HepG2 (cell line): ENCODE measurements at regions not wholly inside any gene's neighbourhood (a gene's known extent, or its start where the extent isn't known, plus 50 kb on each side); places are given as distances from the start of the nearest gene placed in this dataset.

Experiments used
- ATAC-seq: fragments of 200-7000 bp; cut with Tn5 transposase; 3 replicates; pipeline ENCODE4 v1.9.1; 2020; ENCODE audit warnings: mild to moderate bottlenecking, moderate library complexity
- BruUV-seq: library from RNA; stranded (reverse); fragments of 400-500 nt; replicated peaks from 2 replicates; lab custom pipeline; 2021; lab: Mats Ljungman, UMichigan
- CTCF ChIA-PET: fragments of 300-600 bp; formaldehyde crosslinking; extraction: SDS; loops from one replicate; lab custom pipeline; 2021; ENCODE audit warnings: low total read pairs, inconsistent platforms, low intra/inter-chr PET ratio; lab: Yijun Ruan, JAX
- POLR2A ChIA-PET: fragments of 350-600 bp; sonication (Branson Sonifier 250); formaldehyde crosslinking; loops from one replicate; lab custom pipeline; 2020; ENCODE audit warnings: antibody characterized with exemption, inconsistent platforms; lab: Yijun Ruan, JAX
- DNase-seq: peaks from one replicate; pipeline ENCODE4 v3.0.0-alpha.2; 2015; ENCODE audit warnings: low spot score
- FAIRE-seq: peaks from 3 replicates; lab custom pipeline; 2011; peaks lifted over from hg19 to GRCh38; lab: Jason Lieb, UNC
- H2AFZ ChIP-seq: one replicate; pipeline ENCODE4 v1.6.1; 2011; ENCODE audit warnings: low read length, inconsistent platforms
- H3K27ac ChIP-seq: fragments of 300-600 bp; 3 replicates; pipeline ENCODE4 v1.8.0; 2011; ENCODE audit warnings: mixed run types, mild to moderate bottlenecking, mixed read lengths, low read length, inconsistent platforms; ENCODE audit not compliant: insufficient read depth; ENCODE audit errors: extremely low read length
- H3K27me3 ChIP-seq, 2 experiments: fragments of 200-600 bp in 1 of 2; 2 replicates in 1 of 2; 3 replicates in 1 of 2; pipeline versions ENCODE4 v1.6.0 to v1.8.0; 2011; ENCODE audit warnings: low read length in 2 of 2, mild to moderate bottlenecking in 2 of 2, moderate library complexity in 2 of 2, inconsistent platforms in 1 of 2; ENCODE audit not compliant: insufficient read depth in 2 of 2, control insufficient read depth in 1 of 2
- H3K36me3 ChIP-seq, 2 experiments: fragments of 200-600 bp in 1 of 2; replicated peaks in 1 of 2; 2 replicates in 1 of 2; 3 replicates in 1 of 2; pipeline versions ENCODE4 v1.5.1 to v1.8.0; 2011; ENCODE audit warnings: low read length in 2 of 2, inconsistent platforms in 1 of 2; ENCODE audit not compliant: insufficient read depth in 2 of 2, control insufficient read depth in 1 of 2
- H3K4me1 ChIP-seq: 2 replicates; pipeline ENCODE4 v1.5.1; 2012; ENCODE audit warnings: low read length, inconsistent platforms; ENCODE audit not compliant: insufficient read depth
- H3K4me2 ChIP-seq: 2 replicates; pipeline ENCODE4 v1.6.0; 2011; ENCODE audit warnings: low read depth, low read length, inconsistent platforms
- H3K4me3 ChIP-seq, 3 experiments: fragments of 200-600 bp in 1 of 3; sonication (generic), shearing (Covaris generic) in 1 of 3; replicated peaks in 1 of 3; 2 replicates each; pipeline ENCODE4 v1.5.1; 2011 to 2016; ENCODE audit warnings: low read length in 3 of 3, inconsistent platforms in 2 of 3, low read depth in 2 of 3, mild to moderate bottlenecking in 2 of 3, control low read depth in 1 of 3, mixed read lengths in 1 of 3; ENCODE audit not compliant: insufficient read depth in 1 of 3
- H3K79me2 ChIP-seq: one replicate; pipeline ENCODE4 v1.6.1; 2011; ENCODE audit warnings: low read length, inconsistent platforms; ENCODE audit not compliant: insufficient read depth
- H3K9ac ChIP-seq: 2 replicates; pipeline ENCODE4 v1.6.0; 2011; ENCODE audit warnings: mild to moderate bottlenecking, low read depth, low read length, inconsistent platforms; ENCODE audit not compliant: insufficient read depth
- H3K9me3 ChIP-seq: 2 replicates; pipeline ENCODE4 v1.5.1; 2012; ENCODE audit warnings: mild to moderate bottlenecking, low read length
- H4K20me1 ChIP-seq: 2 replicates; pipeline ENCODE4 v1.6.0; 2011; ENCODE audit warnings: inconsistent platforms, mild to moderate bottlenecking, low read length, moderate library complexity; ENCODE audit not compliant: insufficient read depth
- BRD4 ChIP-seq: sonication (generic); formaldehyde crosslinking; IDR thresholded peaks from 2 replicates; pipeline ENCODE4 v1.4.0; 2020; ENCODE audit warnings: missing genetic modification reagents
- MXI1 ChIP-seq: IDR thresholded peaks from 3 replicates; pipeline ENCODE4 v1.6.1; 2012; ENCODE audit warnings: low read depth, low read length, inconsistent platforms, borderline replicate concordance
- PATZ1 ChIP-seq: sonication (generic); formaldehyde crosslinking; IDR thresholded peaks from 2 replicates; pipeline ENCODE4 v1.4.0; 2020; ENCODE audit warnings: missing genetic modification reagents
- ZBTB26 ChIP-seq: IDR thresholded peaks from 2 replicates; pipeline ENCODE4 v1.6.1; 2016; ENCODE audit warnings: missing compliant biosample characterization, missing genetic modification reagents, borderline replicate concordance
- ZBTB3 ChIP-seq: sonication (generic); formaldehyde crosslinking; IDR thresholded peaks from 2 replicates; pipeline ENCODE4 v1.4.0; 2020; ENCODE audit warnings: low read depth, mild to moderate bottlenecking, moderate library complexity, missing genetic modification reagents, borderline replicate concordance
- ZFP91 ChIP-seq: sonication (generic); formaldehyde crosslinking; IDR thresholded peaks from 2 replicates; pipeline ENCODE4 v1.9.0; 2022; ENCODE audit warnings: missing genetic modification reagents, mild to moderate bottlenecking, borderline replicate concordance
- ZNF572 ChIP-seq: sonication (generic); formaldehyde crosslinking; IDR thresholded peaks from 2 replicates; pipeline ENCODE4 v1.5.1; 2020; ENCODE audit warnings: mild to moderate bottlenecking, missing genetic modification reagents
- ZNF850 ChIP-seq: sonication (generic); formaldehyde crosslinking; conservative IDR thresholded peaks from 2 replicates; pipeline ENCODE4 v1.9.0; 2021; ENCODE audit warnings: mild to moderate bottlenecking, missing genetic modification reagents
- WGBS: methylation state at CpG from one replicate; pipeline ENCODE4 v1.1.6; 2017; ENCODE audit warnings: low lambda C conversion rate; 5-methylcytosine and 5-hydroxymethylcytosine counted together
- in situ Hi-C: cut with HindIII; loops from 2 replicates; pipeline ENCODE4 v1.10.0; 2017; ENCODE audit warnings: low pct_unique_long_range_greater_than_20kb; ENCODE audit not compliant: extremely low pct_ligation_motif_present
- intact Hi-C: fragments of 100-400 bp; cut with micrococcal nuclease; formaldehyde crosslinking; loops from one replicate; pipeline ENCODE4 v1.10.0; 2022; ENCODE audit not compliant: unreplicated experiment

DNA sequence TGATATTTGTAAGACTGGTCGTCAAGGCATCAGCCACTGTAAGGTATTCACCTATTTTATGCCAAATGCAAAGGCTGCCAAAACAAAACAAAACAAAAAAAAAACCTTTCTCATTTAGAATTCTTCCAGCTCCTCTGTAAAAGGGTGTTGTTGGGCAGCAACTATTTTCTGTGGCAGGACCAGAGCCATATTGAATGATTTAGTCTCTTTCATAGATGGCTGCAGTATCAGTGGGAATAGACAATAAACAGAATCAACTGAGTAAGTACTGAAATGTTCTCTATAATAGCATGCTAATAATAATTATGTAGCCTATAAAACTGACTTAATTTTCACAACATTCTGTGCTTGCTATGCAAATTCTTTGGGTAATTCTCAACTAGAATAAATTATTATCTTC lies 389.7 kb upstream of the PABPC4L start:
- Histone ChIP-seq H3K4me3 (no peak overlapping the region), H4K20me1 (no peaks in the 10 kb centered on the region), H3K36me3 (no peaks in the 10 kb centered on the region), H3K27ac (no peak overlapping the region), H3K4me2 (no peak overlapping the region), H2AFZ (no peak overlapping the region), H3K27me3 (no peaks in the 10 kb centered on the region), H3K9me3 (no peaks in the 10 kb centered on the region), H3K9ac (no peak overlapping the region), H3K4me1 (no peaks in the 10 kb centered on the region), H3K79me2 (no peaks in the 10 kb centered on the region)
- 0% methylated on average over 1 of the region's 1 CpG for WGBS
- TF ChIP-seq ZNF572 (no peak), ZNF850 (CRISPR knock-in tag) (no peak), ZBTB26 (CRISPR knock-in tag) (no peak), ZFP91 (CRISPR knock-in tag) (no peak), ZBTB3 (CRISPR knock-in tag) (no peak), MXI1 (no peak), PATZ1 (CRISPR knock-in tag) (no peak), BRD4 (no peak)
- intact Hi-C loops: no loop called here
- ChIA-PET POLR2A (no interaction called here), CTCF (no interaction called here)
- in situ Hi-C loops: no loop called here
- no TSS peak for BruUV-seq
- ATAC-seq (no peak), DNase-seq (no peak), FAIRE-seq (no peak)
